ENCODE measurements at regions not wholly inside any gene's neighbourhood (a gene's known extent, or its start where the extent isn't known, plus 50 kb on each side); places are given as distances from the start of the nearest gene placed in this dataset.

DNA sequence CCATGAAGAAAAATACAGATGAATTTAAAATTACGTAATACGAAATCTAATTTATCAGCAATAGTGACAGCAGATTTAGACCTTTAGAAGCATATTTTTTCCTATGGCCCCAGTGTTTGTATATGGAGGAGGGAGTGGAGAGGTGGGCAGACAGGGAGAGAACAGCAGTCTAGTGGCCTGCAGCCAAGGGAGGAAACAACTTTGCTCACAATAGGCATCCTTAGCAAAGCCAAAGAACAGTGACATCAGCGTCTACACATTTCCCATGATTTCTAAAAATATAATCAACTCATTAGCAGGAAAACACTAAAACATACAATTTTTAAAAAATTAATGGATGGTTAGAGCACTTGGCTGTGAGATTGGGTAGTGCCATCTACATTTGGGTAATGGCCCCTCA is 622.6 kb upstream of the ATP2B1 start:
- H3K27me3 ChIP-seq (ENCODE audit: control insufficient read depth, insufficient read depth, low read length): no peaks in the 10 kb centered on the region
- TF ChIP-seq EZH2 (IDR thresholded peaks at IDR 0.05; ENCODE audit: low read length, missing control alignments): no peak
- TF ChIP-seq, protein P1, sequence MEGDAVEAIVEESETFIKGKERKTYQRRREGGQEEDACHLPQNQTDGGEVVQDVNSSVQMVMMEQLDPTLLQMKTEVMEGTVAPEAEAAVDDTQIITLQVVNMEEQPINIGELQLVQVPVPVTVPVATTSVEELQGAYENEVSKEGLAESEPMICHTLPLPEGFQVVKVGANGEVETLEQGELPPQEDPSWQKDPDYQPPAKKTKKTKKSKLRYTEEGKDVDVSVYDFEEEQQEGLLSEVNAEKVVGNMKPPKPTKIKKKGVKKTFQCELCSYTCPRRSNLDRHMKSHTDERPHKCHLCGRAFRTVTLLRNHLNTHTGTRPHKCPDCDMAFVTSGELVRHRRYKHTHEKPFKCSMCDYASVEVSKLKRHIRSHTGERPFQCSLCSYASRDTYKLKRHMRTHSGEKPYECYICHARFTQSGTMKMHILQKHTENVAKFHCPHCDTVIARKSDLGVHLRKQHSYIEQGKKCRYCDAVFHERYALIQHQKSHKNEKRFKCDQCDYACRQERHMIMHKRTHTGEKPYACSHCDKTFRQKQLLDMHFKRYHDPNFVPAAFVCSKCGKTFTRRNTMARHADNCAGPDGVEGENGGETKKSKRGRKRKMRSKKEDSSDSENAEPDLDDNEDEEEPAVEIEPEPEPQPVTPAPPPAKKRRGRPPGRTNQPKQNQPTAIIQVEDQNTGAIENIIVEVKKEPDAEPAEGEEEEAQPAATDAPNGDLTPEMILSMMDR (conservative IDR thresholded peaks at IDR 0.05 in 1 of 2, IDR thresholded peaks at IDR 0.05 in 1 of 2; ENCODE audit: low read depth in 1 of 2, low read length in 2 of 2): no peak
- H3K4me1 ChIP-seq (ENCODE audit: control insufficient read depth, extremely low read depth, insufficient read depth, low read length): no peaks in the 10 kb centered on the region
- H3K9ac ChIP-seq (ENCODE audit: insufficient read depth, low read length): no peak overlapping the region
- peak in 1 of 2 donors; percentile 10 for DNase-seq (ENCODE audit: low read depth in 2 of 2)
- no peaks in the 10 kb centered on the region for H4K20me1 ChIP-seq (ENCODE audit: control insufficient read depth, extremely low read depth, insufficient read depth, low read length)
- H3K4me2 ChIP-seq (ENCODE audit: extremely low read depth, insufficient read depth, low read length): no peak overlapping the region
- H2AFZ ChIP-seq (ENCODE audit: low read length): no peak overlapping the region
- no peaks in the 10 kb centered on the region for H3K79me2 ChIP-seq (ENCODE audit: control insufficient read depth, insufficient read depth, low read length)
- no peak overlapping the region for H3K27ac ChIP-seq (ENCODE audit: insufficient read depth, low read length)
- H3K4me3 ChIP-seq (replicated peaks in 1 of 4; ENCODE audit: control extremely low read depth in 1 of 4, insufficient read depth in 1 of 4, low read depth in 3 of 4, low read length in 4 of 4): no peak overlapping the region
- no peaks in the 10 kb centered on the region for H3K9me3 ChIP-seq (ENCODE audit: control insufficient read depth, insufficient read depth, low read depth, low read length)
- H3K36me3 ChIP-seq (ENCODE audit: control insufficient read depth, insufficient read depth, low read length): no peaks in the 10 kb centered on the region

DNA sequence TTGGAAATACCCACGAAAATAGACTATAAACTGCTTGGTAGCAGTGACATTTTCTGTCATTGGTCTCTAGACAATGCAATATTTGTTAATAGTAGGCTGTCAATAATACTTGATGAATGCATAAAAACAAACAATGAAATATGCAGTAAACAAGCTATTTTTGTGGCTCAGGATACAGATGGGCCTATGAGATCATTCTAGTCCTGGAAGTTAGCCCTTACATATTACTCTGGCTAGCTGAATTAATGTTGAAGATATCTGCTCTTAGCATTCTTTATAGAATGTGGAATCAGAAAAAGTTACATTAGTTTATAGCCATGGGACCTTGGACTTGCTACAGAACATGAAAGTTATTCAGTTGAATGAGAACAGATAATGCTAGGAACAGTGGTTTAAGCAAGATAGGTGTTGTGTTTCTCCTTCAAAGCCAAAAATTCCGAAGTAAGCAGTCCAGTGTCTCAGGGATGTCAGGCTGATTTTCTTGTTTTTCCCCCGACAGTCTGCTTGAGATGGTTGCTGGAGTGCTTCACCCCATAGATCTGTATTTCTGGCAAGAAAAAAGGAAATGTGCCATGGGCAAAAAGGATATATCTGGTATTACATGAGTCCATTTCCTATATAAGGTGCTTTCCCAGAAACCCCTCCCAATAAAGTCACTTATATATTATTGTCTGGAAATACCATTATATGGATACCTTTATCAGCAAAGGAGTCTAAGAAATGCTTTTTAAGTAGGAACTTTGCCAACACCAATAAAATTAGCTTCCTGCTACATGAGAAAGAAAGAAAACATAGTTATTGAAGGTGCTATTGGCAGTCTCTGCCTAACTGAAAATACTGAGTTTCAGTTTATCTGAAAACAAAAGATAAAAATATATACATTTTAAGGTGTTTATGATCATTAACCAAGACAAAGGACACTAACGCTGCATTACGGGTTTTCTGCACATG is 619.4 kb upstream of the ATP2B1 start:
- Histone ChIP-seq H3K79me2 (ENCODE audit: control insufficient read depth, insufficient read depth, low read length) (no peaks in the 10 kb centered on the region), H2AFZ (ENCODE audit: low read length) (no peak overlapping the region)

DNA sequence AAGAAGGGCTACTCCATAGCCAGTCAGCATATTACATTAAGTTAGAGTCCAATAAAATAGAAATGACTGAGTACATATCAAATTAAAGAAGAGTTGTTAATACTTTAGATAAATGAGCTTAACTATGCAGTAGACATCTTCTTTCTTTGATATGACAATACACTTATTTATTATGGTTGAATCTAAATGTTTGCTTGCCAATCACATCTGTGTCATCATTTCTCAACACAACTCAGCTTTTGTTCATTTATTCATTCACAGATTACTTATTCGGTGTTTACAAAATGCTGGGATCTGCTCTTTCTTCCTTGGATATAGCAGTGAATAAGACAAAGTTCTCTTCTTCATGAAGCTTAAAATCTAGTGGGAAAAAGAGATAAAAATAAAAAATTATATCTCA is 614.6 kb upstream of the ATP2B1 start:
- no peak overlapping the region for H3K4me3 ChIP-seq (replicated peaks in 1 of 4; ENCODE audit: control extremely low read depth in 1 of 4, insufficient read depth in 1 of 4, low read depth in 3 of 4, low read length in 4 of 4)
- no peaks in the 10 kb centered on the region for H4K20me1 ChIP-seq (ENCODE audit: control insufficient read depth, extremely low read depth, insufficient read depth, low read length)
- no peak for TF ChIP-seq EZH2 (IDR thresholded peaks at IDR 0.05; ENCODE audit: low read length, missing control alignments)
- TF ChIP-seq, protein P1 (conservative IDR thresholded peaks at IDR 0.05 in 1 of 2, IDR thresholded peaks at IDR 0.05 in 1 of 2; ENCODE audit: low read depth in 1 of 2, low read length in 2 of 2): no peak
- H3K4me1 ChIP-seq (ENCODE audit: control insufficient read depth, extremely low read depth, insufficient read depth, low read length): no peaks in the 10 kb centered on the region
- no peaks in the 10 kb centered on the region for H3K27me3 ChIP-seq (ENCODE audit: control insufficient read depth, insufficient read depth, low read length)
- H3K79me2 ChIP-seq (ENCODE audit: control insufficient read depth, insufficient read depth, low read length): no peaks in the 10 kb centered on the region
- H3K36me3 ChIP-seq (ENCODE audit: control insufficient read depth, insufficient read depth, low read length): no peaks in the 10 kb centered on the region
- H3K4me2 ChIP-seq (ENCODE audit: extremely low read depth, insufficient read depth, low read length): no peak overlapping the region
- no peak for DNase-seq (ENCODE audit: low read depth in 2 of 2)
- no peaks in the 10 kb centered on the region for H3K9me3 ChIP-seq (ENCODE audit: control insufficient read depth, insufficient read depth, low read depth, low read length)
- H3K27ac ChIP-seq (ENCODE audit: insufficient read depth, low read length): no peak overlapping the region
- H3K9ac ChIP-seq (ENCODE audit: insufficient read depth, low read length): no peak overlapping the region
- H2AFZ ChIP-seq (ENCODE audit: low read length): no peak overlapping the region

More for the DNA sequence above, 619.4 kb upstream of the ATP2B1 start:
- Histone ChIP-seq H3K4me3 (replicated peaks in 1 of 4; ENCODE audit: control extremely low read depth in 1 of 4, insufficient read depth in 1 of 4, low read depth in 3 of 4, low read length in 4 of 4) (no peak overlapping the region), H3K27ac (ENCODE audit: insufficient read depth, low read length) (no peak overlapping the region), H3K36me3 (ENCODE audit: control insufficient read depth, insufficient read depth, low read length) (no peaks in the 10 kb centered on the region), H4K20me1 (ENCODE audit: control insufficient read depth, extremely low read depth, insufficient read depth, low read length) (no peaks in the 10 kb centered on the region), H3K9me3 (ENCODE audit: control insufficient read depth, insufficient read depth, low read depth, low read length) (no peaks in the 10 kb centered on the region), H3K4me1 (ENCODE audit: control insufficient read depth, extremely low read depth, insufficient read depth, low read length) (no peaks in the 10 kb centered on the region), H3K9ac (ENCODE audit: insufficient read depth, low read length) (no peak overlapping the region), H3K27me3 (ENCODE audit: control insufficient read depth, insufficient read depth, low read length) (no peaks in the 10 kb centered on the region), H3K4me2 (ENCODE audit: extremely low read depth, insufficient read depth, low read length) (no peak overlapping the region)
- no peak for DNase-seq (ENCODE audit: low read depth in 2 of 2)
- TF ChIP-seq, protein P1 (conservative IDR thresholded peaks at IDR 0.05 in 1 of 2, IDR thresholded peaks at IDR 0.05 in 1 of 2; ENCODE audit: low read depth in 1 of 2, low read length in 2 of 2): no peak
- no peak for TF ChIP-seq EZH2 (IDR thresholded peaks at IDR 0.05; ENCODE audit: low read length, missing control alignments)
